Fibroblast of mammary gland (primary cell): ENCODE measurements at regions not wholly inside any gene's neighbourhood (a gene's known extent, or its start where the extent isn't known, plus 50 kb on each side); places are given as distances from the start of the nearest gene placed in this dataset.

Source experiments
- DNase-seq: peaks from one replicate; pipeline ENCODE4 v3.0.0-alpha.2; 2010; ENCODE audit warnings: low read depth
- H3K4me3 ChIP-seq: 2 replicates; pipeline ENCODE4 v1.5.1; 2011; ENCODE audit warnings: low read depth, mild to moderate bottlenecking, low read length, moderate library complexity; ENCODE audit not compliant: control insufficient read depth
- CTCF ChIP-seq: conservative IDR thresholded peaks from 2 replicates; pipeline ENCODE4 v1.5.1; 2011; ENCODE audit warnings: low read depth, low read length, inconsistent platforms; ENCODE audit not compliant: control insufficient read depth, insufficient read depth

GRCh38 chr12:3935078-3935477 is 61.9 kb upstream of the PARP11 start:
- DNase-seq: no peak
- no peak overlapping the region for H3K4me3 ChIP-seq
- no peak for TF ChIP-seq CTCF

- H3K4me3 ChIP-seq: no peak overlapping the region
- no peak for DNase-seq
- TF ChIP-seq CTCF: no peak
Measured at GRCh38 chr12:3933819-3934192, 60.6 kb upstream of the PARP11 start.

DNA sequence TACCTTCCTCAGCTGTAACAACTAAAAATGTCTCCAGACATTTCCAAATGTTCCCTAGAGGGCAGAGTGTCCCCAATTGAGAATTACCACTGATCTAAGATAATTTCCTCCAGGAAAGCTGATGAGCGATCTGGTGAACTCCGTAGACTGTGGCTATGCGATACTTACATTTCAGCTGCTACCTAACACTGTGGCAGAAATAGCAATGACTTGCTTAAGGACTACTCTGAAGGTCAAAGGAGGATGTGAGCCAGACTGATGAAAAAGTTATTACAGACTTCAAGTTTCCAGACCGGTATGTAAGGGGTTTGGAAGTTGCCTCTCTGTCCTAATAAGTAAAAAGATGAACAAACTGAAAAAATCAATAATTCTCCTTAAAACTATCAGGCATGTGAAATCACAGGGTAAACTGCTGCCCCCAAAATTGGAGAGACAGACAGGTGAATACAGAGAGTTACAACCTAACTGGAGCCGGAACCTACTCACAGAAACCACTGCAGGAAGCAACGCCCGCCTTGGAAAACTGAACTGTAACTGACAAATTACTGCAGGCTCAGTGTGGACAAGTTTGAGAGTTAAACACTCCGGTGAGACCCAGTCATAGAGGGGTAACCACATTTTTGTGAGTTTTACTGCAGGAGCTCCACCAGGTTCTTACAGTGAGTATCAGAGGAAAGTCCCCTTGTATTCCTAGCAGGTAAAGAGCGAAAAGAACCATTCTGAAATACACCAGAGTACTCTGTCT is 60.0 kb upstream of the PARP11 start:
- no peak for DNase-seq
- TF ChIP-seq CTCF: no peak
- no peak overlapping the region for H3K4me3 ChIP-seq

GRCh38 chr12:3931776-3932175 is 58.6 kb upstream of the PARP11 start:
- DNase-seq: no peak
- no peak overlapping the region for H3K4me3 ChIP-seq
- no peak for TF ChIP-seq CTCF

GRCh38 chr12:3931206-3931605 is 58.0 kb upstream of the PARP11 start:
- no peak overlapping the region for H3K4me3 ChIP-seq
- no peak for DNase-seq
- no peak for TF ChIP-seq CTCF

GRCh38 chr12:3929875-3930615 is 56.8 kb upstream of the PARP11 start:
- no peak for DNase-seq

More at GRCh38 chr12:3929875-3930615, 56.8 kb upstream of the PARP11 start:
- TF ChIP-seq CTCF: no peak
- no peak overlapping the region for H3K4me3 ChIP-seq
